GM23338 (cell line): ENCODE measurements at regions not wholly inside any gene's neighbourhood (a gene's known extent, or its start where the extent isn't known, plus 50 kb on each side); places are given as distances from the start of the nearest gene placed in this dataset.

Source experiments
- ATAC-seq: fragments of 200-7000 bp; cut with Tn5 transposase; 3 replicates; pipeline ENCODE4 v1.9.1; 2020
- DNase-seq: peaks from one replicate; pipeline ENCODE4 v3.0.0-alpha.2; 2015; ENCODE audit warnings: low spot score
- H2AFZ ChIP-seq: fragments of 200-600 bp; sonication (generic); 2 replicates; pipeline ENCODE4 v1.8.0; 2016; ENCODE audit warnings: antibody characterized with exemption, mild to moderate bottlenecking, moderate library complexity
- H3F3A ChIP-seq: fragments of 200-600 bp; sonication (generic); replicated peaks from 2 replicates; pipeline ENCODE4 v1.8.0; 2017; ENCODE audit warnings: antibody characterized with exemption, mixed run types, low read depth
- H3K27ac ChIP-seq: fragments of 200-600 bp; sonication (generic); 2 replicates; pipeline ENCODE4 v1.6.1; 2016; ENCODE audit warnings: low read depth
- H3K27me3 ChIP-seq: fragments of 200-600 bp; sonication (generic); 2 replicates; pipeline ENCODE4 v1.8.0; 2016; ENCODE audit warnings: mild to moderate bottlenecking, mixed run types, moderate library complexity; ENCODE audit not compliant: insufficient read depth
- H3K36me3 ChIP-seq: fragments of 200-600 bp; sonication (generic); 2 replicates; pipeline ENCODE4 v1.8.0; 2016; ENCODE audit warnings: mild to moderate bottlenecking; ENCODE audit not compliant: insufficient read depth
- H3K4me1 ChIP-seq: fragments of 200-600 bp; sonication (generic); 2 replicates; pipeline ENCODE4 v1.8.0; 2016; ENCODE audit warnings: mild to moderate bottlenecking, moderate library complexity; ENCODE audit not compliant: insufficient read depth
- H3K4me2 ChIP-seq: fragments of 200-600 bp; sonication (generic); 2 replicates; pipeline ENCODE4 v1.7.1; 2017; ENCODE audit warnings: mixed run types
- H3K4me3 ChIP-seq: fragments of 200-600 bp; sonication (generic); 2 replicates; pipeline ENCODE4 v1.6.1; 2016; ENCODE audit warnings: mixed run types
- H3K79me2 ChIP-seq: fragments of 200-600 bp; sonication (generic); replicated peaks from 2 replicates; pipeline ENCODE4 v1.8.0; 2017; ENCODE audit warnings: mild to moderate bottlenecking; ENCODE audit not compliant: insufficient read depth
- H3K9me2 ChIP-seq: fragments of 200-600 bp; sonication (generic); 2 replicates; pipeline ENCODE4 v1.8.0; 2017; ENCODE audit not compliant: insufficient read depth
- H4K20me1 ChIP-seq: fragments of 200-600 bp; sonication (generic); replicated peaks from 2 replicates; pipeline ENCODE4 v1.8.0; 2017; ENCODE audit warnings: mild to moderate bottlenecking; ENCODE audit not compliant: insufficient read depth
- H3K27ac Mint-ChIP-seq: 2 replicates; pipeline ENCODE4 v1.8.0; 2020; ENCODE audit warnings: inconsistent platforms, mild to moderate bottlenecking, moderate library complexity, mixed read lengths
- H3K27me3 Mint-ChIP-seq: 3 replicates; pipeline ENCODE4 v1.8.0; 2022; ENCODE audit warnings: low read depth, mild to moderate bottlenecking, moderate library complexity, mixed read lengths, inconsistent platforms; ENCODE audit not compliant: insufficient read depth, poor library complexity
- H3K36me3 Mint-ChIP-seq: 3 replicates; pipeline ENCODE4 v1.8.0; 2021; ENCODE audit warnings: low read depth, mild to moderate bottlenecking, inconsistent platforms, moderate library complexity, mixed read lengths
- H3K4me1 Mint-ChIP-seq: 3 replicates; pipeline ENCODE4 v1.8.0; 2020; ENCODE audit warnings: mild to moderate bottlenecking, inconsistent platforms, mixed read lengths
- H3K4me3 Mint-ChIP-seq: 3 replicates; pipeline ENCODE4 v1.8.0; 2021; ENCODE audit warnings: moderate library complexity, mild to moderate bottlenecking, inconsistent platforms, mixed read lengths
- H3K9me3 Mint-ChIP-seq: 3 replicates; pipeline ENCODE4 v1.8.0; 2020; ENCODE audit warnings: moderate library complexity, mild to moderate bottlenecking, inconsistent platforms, mixed read lengths
- CREB1 ChIP-seq: fragments of 250-450 bp; sonication (Bioruptor Pico); IDR thresholded peaks from 2 replicates; pipeline ENCODE4 v1.5.0; 2020; ENCODE audit warnings: low read depth, mild to moderate bottlenecking, moderate library complexity
- EZH2 ChIP-seq: fragments of 200-600 bp; sonication (generic); IDR thresholded peaks from one replicate; pipeline ENCODE4 v1.8.0; 2017; ENCODE audit warnings: antibody characterized with exemption, mild to moderate bottlenecking, low read depth; ENCODE audit not compliant: unreplicated experiment
- JUNB ChIP-seq: IDR thresholded peaks from one replicate; pipeline ENCODE4 v1.6.1; 2016; ENCODE audit warnings: antibody characterized with exemption; ENCODE audit not compliant: unreplicated experiment
- NANOG ChIP-seq: IDR thresholded peaks from 2 replicates; pipeline ENCODE4 v1.6.1; 2016; ENCODE audit warnings: antibody characterized with exemption, borderline replicate concordance
- POLR2AphosphoS5 ChIP-seq: IDR thresholded peaks from 2 replicates; pipeline ENCODE4 v1.6.1; 2016; ENCODE audit warnings: antibody characterized with exemption, low read depth
- TF ChIP-seq, protein P1 (sequence below): fragments of 250-450 bp; sonication (Bioruptor Pico); IDR thresholded peaks from 2 replicates; pipeline ENCODE4 v1.5.0; 2020; ENCODE audit warnings: mild to moderate bottlenecking, moderate library complexity
- TF ChIP-seq, protein P2 (sequence below), 2 experiments: fragments of 200-600 bp in 1 of 2; sonication (generic) in 1 of 2; conservative IDR thresholded peaks; 2 replicates each; pipeline versions ENCODE4 v1.5.1 to v1.6.1; 2016 to 2017; ENCODE audit warnings: antibody characterized with exemption in 2 of 2, low read depth in 2 of 2, mild to moderate bottlenecking in 2 of 2, moderate library complexity in 1 of 2

DNA sequence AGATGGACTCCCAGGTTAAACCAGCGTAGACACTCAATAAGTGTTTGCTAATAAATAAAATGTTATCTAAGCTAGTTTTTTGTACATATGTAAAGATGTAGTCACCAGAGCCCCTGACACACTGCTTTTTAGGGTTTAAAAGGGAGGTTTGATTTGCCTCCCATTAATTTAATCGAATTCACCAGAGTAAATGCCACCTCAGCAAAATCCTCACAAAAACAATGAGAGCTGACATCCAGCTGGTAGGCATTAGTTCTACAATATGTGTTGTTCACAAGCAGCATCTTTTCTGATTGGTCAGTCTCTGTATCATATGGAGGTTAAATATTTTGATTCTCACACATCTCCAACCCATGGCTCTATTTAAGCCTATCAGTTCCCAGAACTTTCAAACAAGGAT is 382.6 kb downstream of the CENPC start (continued):
- TF ChIP-seq, protein P1, sequence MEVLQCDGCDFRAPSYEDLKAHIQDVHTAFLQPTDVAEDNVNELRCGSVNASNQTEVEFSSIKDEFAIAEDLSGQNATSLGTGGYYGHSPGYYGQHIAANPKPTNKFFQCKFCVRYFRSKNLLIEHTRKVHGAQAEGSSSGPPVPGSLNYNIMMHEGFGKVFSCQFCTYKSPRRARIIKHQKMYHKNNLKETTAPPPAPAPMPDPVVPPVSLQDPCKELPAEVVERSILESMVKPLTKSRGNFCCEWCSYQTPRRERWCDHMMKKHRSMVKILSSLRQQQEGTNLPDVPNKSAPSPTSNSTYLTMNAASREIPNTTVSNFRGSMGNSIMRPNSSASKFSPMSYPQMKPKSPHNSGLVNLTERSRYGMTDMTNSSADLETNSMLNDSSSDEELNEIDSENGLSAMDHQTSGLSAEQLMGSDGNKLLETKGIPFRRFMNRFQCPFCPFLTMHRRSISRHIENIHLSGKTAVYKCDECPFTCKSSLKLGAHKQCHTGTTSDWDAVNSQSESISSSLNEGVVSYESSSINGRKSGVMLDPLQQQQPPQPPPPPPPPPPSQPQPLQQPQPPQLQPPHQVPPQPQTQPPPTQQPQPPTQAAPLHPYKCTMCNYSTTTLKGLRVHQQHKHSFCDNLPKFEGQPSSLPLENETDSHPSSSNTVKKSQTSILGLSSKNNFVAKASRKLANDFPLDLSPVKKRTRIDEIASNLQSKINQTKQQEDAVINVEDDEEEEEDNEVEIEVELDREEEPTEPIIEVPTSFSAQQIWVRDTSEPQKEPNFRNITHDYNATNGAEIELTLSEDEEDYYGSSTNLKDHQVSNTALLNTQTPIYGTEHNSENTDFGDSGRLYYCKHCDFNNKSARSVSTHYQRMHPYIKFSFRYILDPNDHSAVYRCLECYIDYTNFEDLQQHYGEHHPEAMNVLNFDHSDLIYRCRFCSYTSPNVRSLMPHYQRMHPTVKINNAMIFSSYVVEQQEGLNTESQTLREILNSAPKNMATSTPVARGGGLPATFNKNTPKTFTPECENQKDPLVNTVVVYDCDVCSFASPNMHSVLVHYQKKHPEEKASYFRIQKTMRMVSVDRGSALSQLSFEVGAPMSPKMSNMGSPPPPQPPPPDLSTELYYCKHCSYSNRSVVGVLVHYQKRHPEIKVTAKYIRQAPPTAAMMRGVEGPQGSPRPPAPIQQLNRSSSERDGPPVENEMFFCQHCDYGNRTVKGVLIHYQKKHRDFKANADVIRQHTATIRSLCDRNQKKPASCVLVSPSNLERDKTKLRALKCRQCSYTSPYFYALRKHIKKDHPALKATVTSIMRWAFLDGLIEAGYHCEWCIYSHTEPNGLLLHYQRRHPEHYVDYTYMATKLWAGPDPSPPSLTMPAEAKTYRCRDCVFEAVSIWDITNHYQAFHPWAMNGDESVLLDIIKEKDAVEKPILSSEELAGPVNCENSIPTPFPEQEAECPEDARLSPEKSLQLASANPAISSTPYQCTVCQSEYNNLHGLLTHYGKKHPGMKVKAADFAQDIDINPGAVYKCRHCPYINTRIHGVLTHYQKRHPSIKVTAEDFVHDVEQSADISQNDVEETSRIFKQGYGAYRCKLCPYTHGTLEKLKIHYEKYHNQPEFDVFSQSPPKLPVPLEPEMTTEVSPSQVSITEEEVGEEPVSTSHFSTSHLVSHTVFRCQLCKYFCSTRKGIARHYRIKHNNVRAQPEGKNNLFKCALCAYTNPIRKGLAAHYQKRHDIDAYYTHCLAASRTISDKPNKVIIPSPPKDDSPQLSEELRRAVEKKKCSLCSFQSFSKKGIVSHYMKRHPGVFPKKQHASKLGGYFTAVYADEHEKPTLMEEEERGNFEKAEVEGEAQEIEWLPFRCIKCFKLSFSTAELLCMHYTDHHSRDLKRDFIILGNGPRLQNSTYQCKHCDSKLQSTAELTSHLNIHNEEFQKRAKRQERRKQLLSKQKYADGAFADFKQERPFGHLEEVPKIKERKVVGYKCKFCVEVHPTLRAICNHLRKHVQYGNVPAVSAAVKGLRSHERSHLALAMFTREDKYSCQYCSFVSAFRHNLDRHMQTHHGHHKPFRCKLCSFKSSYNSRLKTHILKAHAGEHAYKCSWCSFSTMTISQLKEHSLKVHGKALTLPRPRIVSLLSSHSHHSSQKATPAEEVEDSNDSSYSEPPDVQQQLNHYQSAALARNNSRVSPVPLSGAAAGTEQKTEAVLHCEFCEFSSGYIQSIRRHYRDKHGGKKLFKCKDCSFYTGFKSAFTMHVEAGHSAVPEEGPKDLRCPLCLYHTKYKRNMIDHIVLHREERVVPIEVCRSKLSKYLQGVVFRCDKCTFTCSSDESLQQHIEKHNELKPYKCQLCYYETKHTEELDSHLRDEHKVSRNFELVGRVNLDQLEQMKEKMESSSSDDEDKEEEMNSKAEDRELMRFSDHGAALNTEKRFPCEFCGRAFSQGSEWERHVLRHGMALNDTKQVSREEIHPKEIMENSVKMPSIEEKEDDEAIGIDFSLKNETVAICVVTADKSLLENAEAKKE (CRISPR knock-in tag), result no peak
- TF ChIP-seq, protein P2, sequence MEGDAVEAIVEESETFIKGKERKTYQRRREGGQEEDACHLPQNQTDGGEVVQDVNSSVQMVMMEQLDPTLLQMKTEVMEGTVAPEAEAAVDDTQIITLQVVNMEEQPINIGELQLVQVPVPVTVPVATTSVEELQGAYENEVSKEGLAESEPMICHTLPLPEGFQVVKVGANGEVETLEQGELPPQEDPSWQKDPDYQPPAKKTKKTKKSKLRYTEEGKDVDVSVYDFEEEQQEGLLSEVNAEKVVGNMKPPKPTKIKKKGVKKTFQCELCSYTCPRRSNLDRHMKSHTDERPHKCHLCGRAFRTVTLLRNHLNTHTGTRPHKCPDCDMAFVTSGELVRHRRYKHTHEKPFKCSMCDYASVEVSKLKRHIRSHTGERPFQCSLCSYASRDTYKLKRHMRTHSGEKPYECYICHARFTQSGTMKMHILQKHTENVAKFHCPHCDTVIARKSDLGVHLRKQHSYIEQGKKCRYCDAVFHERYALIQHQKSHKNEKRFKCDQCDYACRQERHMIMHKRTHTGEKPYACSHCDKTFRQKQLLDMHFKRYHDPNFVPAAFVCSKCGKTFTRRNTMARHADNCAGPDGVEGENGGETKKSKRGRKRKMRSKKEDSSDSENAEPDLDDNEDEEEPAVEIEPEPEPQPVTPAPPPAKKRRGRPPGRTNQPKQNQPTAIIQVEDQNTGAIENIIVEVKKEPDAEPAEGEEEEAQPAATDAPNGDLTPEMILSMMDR (conservative IDR thresholded peaks at IDR 0.05; ENCODE audit: low read depth in 2 of 2), result no peak
- TF ChIP-seq POLR2AphosphoS5, result no peak

DNA sequence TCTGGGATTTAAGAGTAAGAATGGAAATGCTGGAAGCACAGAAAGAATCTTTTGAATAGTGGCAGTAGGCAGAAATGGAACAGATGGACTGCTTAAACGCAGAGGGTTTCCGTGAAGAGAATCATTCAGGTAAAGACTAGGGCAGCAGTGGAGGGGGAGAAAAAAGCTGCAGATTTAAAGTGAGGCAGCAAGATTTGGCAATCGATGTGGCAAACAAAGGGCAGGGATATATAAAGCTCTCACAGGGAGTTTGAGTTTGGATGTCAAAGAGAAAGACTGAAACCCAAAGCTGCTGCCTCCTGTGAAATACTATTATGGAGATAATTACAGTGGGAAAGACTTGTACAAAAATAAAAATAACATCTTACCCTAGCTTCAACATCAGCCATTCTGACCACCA is 384.0 kb downstream of the CENPC start:
- Histone ChIP-seq H3K36me3 (no peaks in the 10 kb centered on the region), H3K4me2 (0 out of 2 replicates have a peak overlapping the region, but pooled peaks have one; percentile 33), H3K27me3 (no peaks in the 10 kb centered on the region), H2AFZ (peak overlapping the region; percentile 60), H3K79me2 (no peaks in the 10 kb centered on the region), H3K27ac (no peak overlapping the region), H3K4me1 (peaks cover 18% of the 10 kb centered on the region), H3K9me2 (no peaks in the 10 kb centered on the region), H3K4me3 (no peak overlapping the region), H4K20me1 (no peaks in the 10 kb centered on the region), H3F3A (no peaks in the 10 kb centered on the region)
- Mint-ChIP-seq H3K36me3 (peaks cover 3% of the 10 kb centered on the region; the same call in 2 of the 3 replicates), H3K27me3 (no peaks in the 10 kb centered on the region), H3K27ac (peak overlapping the region; percentile 11), H3K4me1 (peaks cover 21% of the 10 kb centered on the region), H3K4me3 (no peak overlapping the region), H3K9me3 (no peaks in the 10 kb centered on the region; the same call in 2 of the 3 replicates)
- ATAC-seq (peak; percentile 66), DNase-seq (peak; percentile 6)
- TF ChIP-seq EZH2, result no peak
- TF ChIP-seq JUNB, result no peak
- no peak for TF ChIP-seq CREB1 (CRISPR knock-in tag)
- TF ChIP-seq NANOG, result no peak
- TF ChIP-seq, protein P1 (CRISPR knock-in tag), result no peak
